Erythroblast (primary cell): ENCODE measurements at regions not wholly inside any gene's neighbourhood (a gene's known extent, or its start where the extent isn't known, plus 50 kb on each side); places are given as distances from the start of the nearest gene placed in this dataset.
A peak's percentile ranks its signal among the peaks of the same experiment; 100 is the strongest.
"Not testable (repeated sequence)": the region's sequence is repeated elsewhere in the genome, so short reads cannot be mapped to it uniquely, and the experiment has no call there.

Experiments
- DNase-seq, 2 experiments: peaks; one replicate each; lab custom pipeline; 2025; lab: John Stamatoyannopoulos, UW
- GATA1 ChIP-seq: IDR thresholded peaks from 2 replicates; pipeline ENCODE4 v1.6.1; 2011; ENCODE audit warnings: low read depth, mild to moderate bottlenecking, control low read depth, low read length, moderate library complexity
- POLR2A ChIP-seq: IDR thresholded peaks from 2 replicates; pipeline ENCODE4 v1.6.1; 2011; ENCODE audit warnings: mild to moderate bottlenecking, low read length

- no peak for DNase-seq
- TF ChIP-seq GATA1: no peak
- no peak for TF ChIP-seq POLR2A
These were observed 418.8 kb downstream of the BCOR start for GRCh38 chrX:39678914-39679313.

GRCh38 chrX:39679497-39680157 is 418.1 kb downstream of the BCOR start:
- TF ChIP-seq GATA1: no peak
- no peak for TF ChIP-seq POLR2A
- DNase-seq: no peak

- no peak for TF ChIP-seq GATA1
- no peak for TF ChIP-seq POLR2A
- no peak for DNase-seq
These were observed 415.9 kb downstream of the BCOR start for GRCh38 chrX:39681885-39682284.

- DNase-seq: peak in 1 of 2 experiments; percentile 1
- TF ChIP-seq POLR2A: no peak
- TF ChIP-seq GATA1: no peak
These were observed 415.0 kb downstream of the BCOR start for GRCh38 chrX:39682778-39683177.

GRCh38 chrX:39688219-39688575 is 409.6 kb downstream of the BCOR start:
- DNase-seq: no peak
- TF ChIP-seq POLR2A (no peak), GATA1 (no peak)

- TF ChIP-seq POLR2A (no peak), GATA1 (no peak)
- peak; percentile 75 to 76 for DNase-seq
These were observed 409.0 kb downstream of the BCOR start for GRCh38 chrX:39688576-39689375.

GRCh38 chrX:39689376-39690104 is 408.2 kb downstream of the BCOR start:
- TF ChIP-seq POLR2A (no peak), GATA1 (no peak)
- DNase-seq: peak in 1 of 2 experiments; percentile 1

- no peak for TF ChIP-seq POLR2A
- no peak for DNase-seq
These were observed 407.0 kb downstream of the BCOR start for GRCh38 chrX:39690541-39691415.

- TF ChIP-seq GATA1: no peak
- TF ChIP-seq POLR2A: no peak
- DNase-seq: no peak
These were observed 406.0 kb downstream of the BCOR start for GRCh38 chrX:39691724-39692123.

GRCh38 chrX:39692796-39693195 is 405.0 kb downstream of the BCOR start:
- no peak for DNase-seq

GRCh38 chrX:39693298-39693697 is 404.5 kb downstream of the BCOR start:
- peak; percentile 57 to 61 for DNase-seq
- TF ChIP-seq GATA1 (no peak), POLR2A (no peak)

More at GRCh38 chrX:39692796-39693195, 405.0 kb downstream of the BCOR start:
- no peak for TF ChIP-seq GATA1
- no peak for TF ChIP-seq POLR2A

- not testable (repeated sequence) for DNase-seq
These were observed 395.1 kb downstream of the BCOR start for GRCh38 chrX:39702636-39703035.

- no peak for DNase-seq
- TF ChIP-seq POLR2A (no peak), GATA1 (no peak)
These were observed 394.5 kb downstream of the BCOR start for GRCh38 chrX:39703307-39703706.

- TF ChIP-seq POLR2A (no peak), GATA1 (no peak)
- DNase-seq: no peak
These were observed 393.2 kb downstream of the BCOR start for GRCh38 chrX:39704590-39704989.
